ENCODE measurements at regions not wholly inside any gene's neighbourhood (a gene's known extent, or its start where the extent isn't known, plus 50 kb on each side); places are given as distances from the start of the nearest gene placed in this dataset.

GRCh38 chr2:160647967-160648685 lies 154.5 kb upstream of the RBMS1 start:
- no peak for DNase-seq (ENCODE audit: low read depth)
- TF ChIP-seq, protein P1, sequence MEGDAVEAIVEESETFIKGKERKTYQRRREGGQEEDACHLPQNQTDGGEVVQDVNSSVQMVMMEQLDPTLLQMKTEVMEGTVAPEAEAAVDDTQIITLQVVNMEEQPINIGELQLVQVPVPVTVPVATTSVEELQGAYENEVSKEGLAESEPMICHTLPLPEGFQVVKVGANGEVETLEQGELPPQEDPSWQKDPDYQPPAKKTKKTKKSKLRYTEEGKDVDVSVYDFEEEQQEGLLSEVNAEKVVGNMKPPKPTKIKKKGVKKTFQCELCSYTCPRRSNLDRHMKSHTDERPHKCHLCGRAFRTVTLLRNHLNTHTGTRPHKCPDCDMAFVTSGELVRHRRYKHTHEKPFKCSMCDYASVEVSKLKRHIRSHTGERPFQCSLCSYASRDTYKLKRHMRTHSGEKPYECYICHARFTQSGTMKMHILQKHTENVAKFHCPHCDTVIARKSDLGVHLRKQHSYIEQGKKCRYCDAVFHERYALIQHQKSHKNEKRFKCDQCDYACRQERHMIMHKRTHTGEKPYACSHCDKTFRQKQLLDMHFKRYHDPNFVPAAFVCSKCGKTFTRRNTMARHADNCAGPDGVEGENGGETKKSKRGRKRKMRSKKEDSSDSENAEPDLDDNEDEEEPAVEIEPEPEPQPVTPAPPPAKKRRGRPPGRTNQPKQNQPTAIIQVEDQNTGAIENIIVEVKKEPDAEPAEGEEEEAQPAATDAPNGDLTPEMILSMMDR (conservative IDR thresholded peaks at IDR 0.05; ENCODE audit: low read depth, low read length) = no peak
- H3K4me3 ChIP-seq (ENCODE audit: low read depth, low read length) = no peak overlapping the region

- TF ChIP-seq, protein P1 (conservative IDR thresholded peaks at IDR 0.05; ENCODE audit: low read depth, low read length) = no peak
- H3K4me3 ChIP-seq (ENCODE audit: low read depth, low read length) = no peak overlapping the region
- no peak for DNase-seq (ENCODE audit: low read depth)
These were observed 156.1 kb upstream of the RBMS1 start for GRCh38 chr2:160649698-160650097.

DNA sequence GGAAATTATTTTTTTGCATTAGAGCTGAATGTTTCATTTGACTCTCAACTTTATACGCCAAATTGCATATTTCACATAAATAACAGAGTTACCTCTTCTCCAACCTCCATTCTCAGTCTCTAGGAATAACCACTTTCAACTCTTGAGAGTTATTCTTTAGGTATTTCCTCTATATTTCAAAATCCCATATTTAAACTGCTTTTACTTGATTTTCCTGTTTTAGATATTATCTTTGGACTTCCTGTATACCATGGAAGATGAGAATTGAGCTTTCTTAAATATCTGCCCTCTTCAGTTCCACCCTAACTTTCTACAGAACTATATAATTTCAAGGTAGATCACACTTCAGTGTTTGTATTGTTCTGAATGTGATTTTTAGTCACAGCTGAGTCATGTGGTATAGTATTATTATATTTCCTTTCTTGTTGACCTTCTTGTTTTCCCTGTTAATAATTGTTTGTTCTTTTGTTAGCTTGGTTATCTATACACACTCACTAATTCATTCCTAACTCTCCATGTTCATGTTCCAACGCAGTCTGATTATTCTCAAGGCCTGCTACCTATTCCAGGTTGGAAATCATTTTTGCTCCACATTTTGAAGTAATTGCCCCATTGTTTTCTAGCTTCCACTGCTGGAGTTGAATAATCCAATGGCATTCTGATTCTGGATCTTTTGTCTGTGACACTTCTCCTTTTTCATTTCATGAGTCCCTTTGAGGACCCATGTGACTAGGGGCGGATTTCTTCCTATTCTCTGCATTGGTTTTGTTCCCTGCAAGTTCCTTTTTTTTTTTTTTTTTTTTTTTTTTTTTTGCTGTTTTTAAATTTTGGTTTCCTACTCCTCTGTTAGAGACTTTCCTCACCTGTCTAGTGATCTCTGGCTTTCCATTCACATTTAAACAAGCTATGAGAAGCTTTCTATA lies 156.8 kb upstream of the RBMS1 start:
- no peak overlapping the region for H3K4me3 ChIP-seq (ENCODE audit: low read depth, low read length)
- TF ChIP-seq, protein P1 (conservative IDR thresholded peaks at IDR 0.05; ENCODE audit: low read depth, low read length) = no peak
- no peak for DNase-seq (ENCODE audit: low read depth)

DNA sequence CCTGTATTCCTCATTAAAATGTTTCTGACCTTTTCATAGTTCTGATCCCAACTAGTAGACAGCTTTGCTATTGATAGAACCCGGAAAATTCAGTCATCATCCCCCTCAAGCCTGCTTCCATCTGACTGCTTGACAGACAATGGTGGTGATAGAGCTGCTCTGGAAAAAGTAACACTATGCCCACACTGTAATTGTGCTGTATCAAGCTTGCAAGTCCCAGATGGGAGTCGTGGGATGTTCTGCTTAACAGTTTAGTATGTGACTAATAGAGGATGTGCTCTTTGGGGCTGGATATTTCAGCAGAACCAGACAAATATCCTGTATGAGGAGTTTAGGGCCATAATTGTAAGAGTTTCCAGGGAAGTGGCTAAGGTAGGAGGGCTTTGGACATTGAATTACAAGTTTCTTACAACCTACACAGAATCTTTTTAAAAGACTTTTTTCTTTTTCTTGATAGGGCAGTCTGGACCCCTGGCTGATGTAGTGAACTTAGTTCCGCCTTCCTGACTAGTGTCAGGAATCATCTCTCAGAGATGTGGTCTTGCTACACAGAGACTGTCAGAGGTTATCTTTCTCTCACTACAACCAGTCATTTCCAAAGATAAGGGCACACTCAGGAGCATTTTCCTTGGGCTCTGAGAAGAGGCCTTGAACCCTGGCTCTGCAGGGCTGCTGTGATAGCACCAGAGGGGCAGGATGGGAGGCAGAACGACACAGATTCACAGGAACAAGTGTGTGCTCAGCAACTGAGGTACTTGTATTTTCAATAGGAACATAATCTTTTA lies 158.0 kb upstream of the RBMS1 start:
- no peak overlapping the region for H3K4me3 ChIP-seq (ENCODE audit: low read depth, low read length)
- TF ChIP-seq, protein P1 (conservative IDR thresholded peaks at IDR 0.05; ENCODE audit: low read depth, low read length) = no peak
- DNase-seq (ENCODE audit: low read depth) = peak; percentile 55

- TF ChIP-seq, protein P1 (conservative IDR thresholded peaks at IDR 0.05; ENCODE audit: low read depth, low read length) = no peak
- no peak overlapping the region for H3K4me3 ChIP-seq (ENCODE audit: low read depth, low read length)
- peak; percentile 45 for DNase-seq (ENCODE audit: low read depth)
These were observed 158.6 kb upstream of the RBMS1 start for GRCh38 chr2:160652236-160652635.

DNA sequence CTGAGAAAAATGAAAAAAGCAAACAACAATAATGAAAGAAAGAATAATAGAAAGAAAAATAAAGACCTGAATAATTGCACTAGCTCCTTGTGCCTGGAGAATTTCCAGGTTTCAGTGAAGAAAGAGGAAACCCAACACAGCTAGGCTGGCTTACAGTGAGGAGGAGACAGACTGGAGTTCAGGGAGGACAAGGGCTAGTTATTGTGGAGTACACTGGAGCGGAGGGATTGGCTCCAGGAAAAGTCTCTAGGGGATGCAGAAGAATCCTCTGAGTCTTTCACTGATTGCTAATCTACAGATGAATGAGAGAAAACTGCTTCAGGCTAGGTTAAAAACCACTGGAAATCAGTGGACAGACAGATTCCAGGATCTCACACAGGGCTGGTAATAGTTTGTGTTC lies 163.6 kb upstream of the RBMS1 start:
- TF ChIP-seq, protein P1 (conservative IDR thresholded peaks at IDR 0.05; ENCODE audit: low read depth, low read length) = no peak
- peak; percentile 54 for DNase-seq (ENCODE audit: low read depth)
- no peak overlapping the region for H3K4me3 ChIP-seq (ENCODE audit: low read depth, low read length)

All from choroid plexus epithelial cell (primary cell).